ENCODE measurements at regions not wholly inside any gene's neighbourhood (a gene's known extent, or its start where the extent isn't known, plus 50 kb on each side); places are given as distances from the start of the nearest gene placed in this dataset.

- TF ChIP-seq POLR2A (IDR thresholded peaks at IDR 0.05): no peak
- TF ChIP-seq CTCF (IDR thresholded peaks at IDR 0.05): no peak
These were observed 469.9 kb downstream of the PRR16 start for GRCh38 chr5:120934031-120934430.
